ENCODE measurements at regions not wholly inside any gene's neighbourhood (a gene's known extent, or its start where the extent isn't known, plus 50 kb on each side); places are given as distances from the start of the nearest gene placed in this dataset.
A peak's percentile ranks its signal among the peaks of the same experiment; 100 is the strongest.

- Histone ChIP-seq H3K27ac (replicated peaks) (no peak overlapping the region), H3K9me3 (replicated peaks) (peaks cover 4% of the 10 kb centered on the region), H3K4me1 (peaks cover 19% of the 10 kb centered on the region), H3K36me3 (no peaks in the 10 kb centered on the region), H3K4me3 (no peak overlapping the region), H3K27me3 (ENCODE audit: low read depth) (no peaks in the 10 kb centered on the region)
- no peak for DNase-seq
- TF ChIP-seq CTCF (IDR thresholded peaks at IDR 0.05; ENCODE audit: borderline replicate concordance), result no peak
- intact Hi-C loops (cut with micrococcal nuclease), result no loop called here
Measured at GRCh38 chr12:41920355-41920754, 224.3 kb downstream of the GXYLT1 start.

- intact Hi-C loops (cut with micrococcal nuclease), result no loop called here
- DNase-seq, result no peak
- Histone ChIP-seq H3K9me3 (replicated peaks) (no peaks in the 10 kb centered on the region), H3K4me1 (peaks cover 19% of the 10 kb centered on the region), H3K4me3 (no peak overlapping the region), H3K36me3 (no peaks in the 10 kb centered on the region), H3K27ac (replicated peaks) (no peak overlapping the region), H3K27me3 (ENCODE audit: low read depth) (no peaks in the 10 kb centered on the region)
- TF ChIP-seq CTCF (IDR thresholded peaks at IDR 0.05; ENCODE audit: borderline replicate concordance), result no peak
Measured at GRCh38 chr12:41919526-41920261, 225.0 kb downstream of the GXYLT1 start.

GRCh38 chr12:41919048-41919447, 225.6 kb downstream of the GXYLT1 start:
- H3K4me3 ChIP-seq, result no peak overlapping the region
- intact Hi-C loops (cut with micrococcal nuclease), result no loop called here

GRCh38 chr12:41917938-41918341, 226.7 kb downstream of the GXYLT1 start:
- no peak overlapping the region for H3K27ac ChIP-seq (replicated peaks)
- no peaks in the 10 kb centered on the region for H3K27me3 ChIP-seq (ENCODE audit: low read depth)
- peak overlapping the region; percentile 32 for H3K4me3 ChIP-seq
- no peak for TF ChIP-seq CTCF (IDR thresholded peaks at IDR 0.05; ENCODE audit: borderline replicate concordance)
- H3K36me3 ChIP-seq, result no peaks in the 10 kb centered on the region
- intact Hi-C loops (cut with micrococcal nuclease), result no loop called here
- no peaks in the 10 kb centered on the region for H3K9me3 ChIP-seq (replicated peaks)
- no peak for DNase-seq
- H3K4me1 ChIP-seq, result peaks cover 19% of the 10 kb centered on the region

More at GRCh38 chr12:41919048-41919447, 225.6 kb downstream of the GXYLT1 start:
- Histone ChIP-seq H3K27me3 (ENCODE audit: low read depth) (no peaks in the 10 kb centered on the region), H3K9me3 (replicated peaks) (no peaks in the 10 kb centered on the region), H3K36me3 (no peaks in the 10 kb centered on the region), H3K4me1 (peaks cover 19% of the 10 kb centered on the region), H3K27ac (replicated peaks) (no peak overlapping the region)
- no peak for TF ChIP-seq CTCF (IDR thresholded peaks at IDR 0.05; ENCODE audit: borderline replicate concordance)
- no peak for DNase-seq

GRCh38 chr12:41917181-41917580, 227.5 kb downstream of the GXYLT1 start:
- no peak for DNase-seq
- no peak for TF ChIP-seq CTCF (IDR thresholded peaks at IDR 0.05; ENCODE audit: borderline replicate concordance)
- no peaks in the 10 kb centered on the region for H3K27me3 ChIP-seq (ENCODE audit: low read depth)
- peaks cover 19% of the 10 kb centered on the region for H3K4me1 ChIP-seq
- H3K36me3 ChIP-seq, result no peaks in the 10 kb centered on the region
- H3K4me3 ChIP-seq, result no peak overlapping the region
- H3K9me3 ChIP-seq (replicated peaks), result no peaks in the 10 kb centered on the region
- intact Hi-C loops (cut with micrococcal nuclease), result no loop called here
- H3K27ac ChIP-seq (replicated peaks), result no peak overlapping the region
